Epidermal melanocyte (primary cell): ENCODE measurements at regions not wholly inside any gene's neighbourhood (a gene's known extent, or its start where the extent isn't known, plus 50 kb on each side); places are given as distances from the start of the nearest gene placed in this dataset.

Experiments
- DNase-seq: peaks from one replicate; pipeline ENCODE4 v3.0.0; 2011; ENCODE audit warnings: low spot score; ENCODE audit not compliant: insufficient read length

DNA sequence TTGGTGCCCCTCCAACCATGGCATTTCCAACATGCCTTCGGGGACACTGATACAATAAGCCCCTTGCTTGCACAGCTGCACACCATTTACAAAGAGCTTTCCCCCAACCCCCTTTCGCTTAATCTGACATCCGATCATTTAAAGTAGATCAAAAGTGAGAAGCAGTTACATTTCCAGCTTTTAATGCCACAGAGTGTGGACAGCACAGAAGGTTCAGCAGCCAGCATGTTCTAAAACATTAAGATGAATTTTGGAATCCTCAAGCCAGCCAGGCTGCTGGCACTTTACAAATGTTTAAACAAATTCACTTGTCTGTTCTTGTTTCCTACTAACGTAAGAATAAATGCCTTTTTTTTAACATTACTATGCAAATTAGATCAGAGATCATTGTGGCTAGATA lies 284.4 kb upstream of the LDB2 start:
- no peak for DNase-seq

DNA sequence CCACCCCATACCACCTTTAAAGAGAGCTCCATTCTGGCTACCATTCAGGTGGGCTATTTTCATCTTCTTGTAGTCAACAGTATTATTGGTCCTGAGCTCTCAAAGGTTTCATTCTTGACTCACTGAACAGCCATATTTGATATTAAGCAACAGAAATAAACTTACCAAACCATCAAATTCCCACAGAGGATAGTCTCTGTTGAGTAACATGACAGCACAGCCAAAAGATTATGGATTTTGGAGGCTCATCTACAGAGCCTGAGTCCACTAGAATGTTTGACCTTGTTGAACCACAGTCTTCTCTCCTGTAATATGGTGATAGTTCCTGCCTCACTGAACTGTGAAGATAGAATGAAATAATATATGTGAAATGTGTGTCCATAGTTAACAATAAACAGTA lies 276.3 kb upstream of the LDB2 start:
- no peak for DNase-seq

DNA sequence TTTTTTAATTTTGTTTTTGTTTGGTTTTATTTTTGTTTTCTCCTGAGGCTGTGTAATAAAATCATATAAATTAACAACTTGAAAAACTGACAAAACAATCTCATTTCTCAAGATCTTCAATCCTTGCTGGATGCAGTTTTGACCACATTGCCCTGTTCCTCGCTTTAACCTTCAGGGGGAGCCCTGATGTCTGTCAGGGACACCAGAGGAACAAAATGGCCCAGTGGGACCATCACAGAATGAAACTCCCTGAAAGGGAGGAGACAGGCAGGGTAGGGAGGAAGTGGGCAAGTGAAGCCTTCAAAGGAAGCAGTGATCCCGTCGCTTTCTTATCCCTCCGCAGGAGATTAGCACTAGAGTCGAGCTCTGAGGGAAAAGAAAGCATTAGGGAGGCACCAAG lies 274.9 kb upstream of the LDB2 start:
- no peak for DNase-seq

DNA sequence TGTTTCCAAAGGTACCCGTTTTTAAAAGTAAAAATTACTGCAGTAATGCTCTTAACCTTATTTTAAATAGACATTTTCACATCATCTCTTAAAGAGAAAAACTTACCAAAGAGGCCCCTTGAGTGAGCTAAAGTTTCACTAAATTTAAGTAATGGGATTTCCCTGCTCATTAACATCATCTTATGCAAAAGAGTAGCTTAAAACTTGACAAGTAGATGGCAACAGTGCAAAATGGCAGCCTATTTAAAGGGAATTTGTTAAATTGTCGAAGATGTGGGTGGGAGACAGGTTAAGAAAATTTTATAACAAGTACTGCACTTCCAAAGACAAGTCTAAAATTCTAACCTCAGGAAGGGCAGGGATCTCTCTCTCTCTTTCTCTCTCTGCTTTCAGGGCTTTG lies 271.7 kb upstream of the LDB2 start:
- DNase-seq = no peak

DNA sequence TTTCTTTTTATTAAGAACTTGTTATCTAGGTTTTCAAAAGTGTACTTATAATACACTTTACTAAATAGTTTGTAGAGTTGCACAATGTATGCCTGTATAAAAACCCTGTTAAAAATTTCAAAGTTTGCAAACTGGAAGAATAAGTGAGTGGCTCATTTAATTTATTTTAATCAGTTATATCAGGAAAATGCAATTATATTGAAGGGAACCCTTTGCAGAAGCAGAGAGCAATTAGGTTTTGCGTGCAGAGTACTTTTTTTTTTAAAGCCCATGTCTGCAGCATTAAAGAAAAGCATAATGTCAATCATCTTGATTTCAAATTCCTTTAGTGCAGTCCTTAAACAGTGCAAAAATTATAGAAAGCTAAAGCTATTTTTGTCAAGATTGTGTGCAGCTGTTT lies 271.3 kb upstream of the LDB2 start:
- no peak for DNase-seq

DNA sequence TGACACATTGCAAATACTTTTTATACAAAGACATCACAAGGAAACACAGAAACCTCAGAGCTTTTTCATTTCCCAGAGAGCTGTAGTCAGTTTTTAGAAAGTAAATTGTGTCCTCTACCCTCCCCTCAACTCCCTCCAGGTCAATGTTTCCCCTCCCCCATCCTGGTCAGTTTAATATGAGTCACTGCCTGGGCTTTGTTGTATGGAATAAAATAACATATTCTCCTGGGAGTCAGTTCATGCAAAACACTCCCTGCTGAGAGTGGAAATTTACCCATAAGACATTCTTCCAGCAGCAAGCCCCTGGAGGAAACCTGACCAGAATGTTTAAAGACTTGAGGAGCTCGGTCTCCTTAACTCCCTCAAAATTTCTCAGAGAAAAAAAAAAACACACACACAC lies 270.1 kb upstream of the LDB2 start:
- no peak for DNase-seq

DNA sequence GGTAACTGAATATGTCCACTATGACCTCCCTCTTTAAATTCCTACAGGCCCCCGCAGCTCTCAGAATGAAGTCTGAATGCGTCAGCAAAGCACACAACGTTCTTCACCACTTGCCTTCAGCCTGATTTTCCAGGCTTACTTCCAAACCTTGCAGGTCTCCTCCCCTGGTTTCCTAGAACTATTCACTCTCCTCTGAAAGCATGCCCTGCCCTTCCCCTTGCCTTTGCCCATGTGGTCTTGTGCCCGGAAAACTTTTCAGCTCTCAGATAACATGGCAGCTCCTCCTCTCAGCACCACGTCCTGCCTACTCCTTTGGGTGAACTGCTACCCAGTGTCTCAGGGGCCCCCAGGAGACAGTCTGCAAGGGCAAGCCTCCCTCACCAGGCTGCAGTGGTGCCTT lies 268.5 kb upstream of the LDB2 start:
- no peak for DNase-seq

DNA sequence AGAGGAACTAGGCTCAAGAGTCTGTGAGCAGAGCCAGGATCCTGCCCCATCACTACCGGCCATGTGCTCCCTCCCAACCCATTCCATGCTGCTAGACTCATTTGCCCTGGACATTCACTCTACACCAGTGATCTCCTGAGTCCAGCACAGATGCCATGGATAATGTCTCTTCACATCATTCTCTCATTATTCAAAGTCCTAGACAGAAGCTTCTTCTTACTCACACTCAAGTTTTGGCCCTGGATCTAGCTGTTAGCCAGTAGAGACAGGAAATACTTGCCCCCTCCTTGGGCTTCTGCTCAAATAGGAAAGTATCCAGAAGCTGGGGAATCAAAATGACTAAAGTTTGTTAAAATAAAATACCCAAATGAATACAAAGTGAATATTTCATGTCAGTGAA lies 266.8 kb upstream of the LDB2 start:
- no peak for DNase-seq

DNA sequence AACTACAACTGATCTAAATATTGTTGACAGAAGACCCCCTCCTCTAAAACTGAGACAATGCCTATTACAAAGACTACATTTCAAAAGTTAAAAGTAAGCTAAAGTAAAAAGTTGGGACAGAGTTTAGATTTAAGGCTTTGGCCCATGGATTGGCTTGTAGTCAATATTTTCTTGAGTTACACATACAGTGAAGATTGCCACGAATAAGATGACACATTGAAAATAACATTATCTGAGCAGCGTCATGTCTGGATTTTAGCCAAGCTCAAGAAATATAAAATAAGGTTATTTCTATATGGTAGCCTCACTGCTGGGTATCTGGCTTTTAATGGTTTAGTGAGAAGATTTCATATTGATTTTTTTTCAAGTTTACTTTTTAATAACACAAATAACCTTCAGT lies 266.2 kb upstream of the LDB2 start:
- DNase-seq = no peak

DNA sequence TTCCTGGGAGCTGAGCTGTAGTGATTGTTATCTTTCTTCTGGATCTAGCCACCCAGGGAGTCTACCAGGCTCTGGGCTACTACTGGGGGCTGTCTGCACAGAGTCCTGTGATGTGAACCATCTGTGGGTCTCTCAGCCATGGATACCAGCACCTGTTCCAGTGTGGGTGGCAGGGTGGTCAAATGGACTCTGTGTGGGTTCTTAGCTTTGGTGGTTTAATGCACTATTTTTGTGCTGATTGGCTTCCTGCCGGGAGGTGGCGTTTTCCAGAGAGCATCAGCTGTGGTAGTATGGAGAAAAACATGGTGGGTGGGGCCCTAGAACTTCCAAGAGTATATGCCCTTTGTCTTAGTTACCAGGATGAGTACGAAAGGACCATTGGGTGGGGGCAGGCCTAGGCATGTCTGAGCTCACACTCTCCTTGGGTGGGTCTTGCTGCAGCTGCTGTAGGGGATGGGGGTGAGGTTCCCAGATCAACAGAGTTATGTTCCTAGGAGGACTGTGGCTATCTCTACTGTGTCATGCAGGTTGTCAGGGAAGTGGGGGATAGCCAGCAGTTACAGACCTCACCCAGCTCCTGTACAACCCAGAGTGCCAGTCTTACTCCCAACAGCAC lies 264.8 kb upstream of the LDB2 start:
- DNase-seq = no peak

DNA sequence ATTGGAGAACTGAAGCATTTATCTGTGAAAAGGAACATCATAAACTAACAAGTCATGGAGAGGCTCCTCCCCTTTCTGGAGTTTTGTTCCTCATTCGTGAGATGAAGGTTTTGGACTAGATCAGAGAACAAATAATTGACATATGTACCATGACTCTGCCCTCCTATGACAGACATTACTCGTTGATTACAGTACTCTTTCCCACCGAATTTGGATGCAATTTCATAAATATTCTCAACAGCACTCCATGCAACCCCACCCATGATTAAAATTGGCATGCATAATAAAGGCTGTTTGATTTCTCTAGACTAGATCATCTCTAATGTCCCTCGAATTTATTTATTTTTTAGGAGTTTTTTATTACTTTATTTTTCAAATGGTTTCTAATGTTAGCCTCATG lies 258.9 kb upstream of the LDB2 start:
- no peak for DNase-seq

DNA sequence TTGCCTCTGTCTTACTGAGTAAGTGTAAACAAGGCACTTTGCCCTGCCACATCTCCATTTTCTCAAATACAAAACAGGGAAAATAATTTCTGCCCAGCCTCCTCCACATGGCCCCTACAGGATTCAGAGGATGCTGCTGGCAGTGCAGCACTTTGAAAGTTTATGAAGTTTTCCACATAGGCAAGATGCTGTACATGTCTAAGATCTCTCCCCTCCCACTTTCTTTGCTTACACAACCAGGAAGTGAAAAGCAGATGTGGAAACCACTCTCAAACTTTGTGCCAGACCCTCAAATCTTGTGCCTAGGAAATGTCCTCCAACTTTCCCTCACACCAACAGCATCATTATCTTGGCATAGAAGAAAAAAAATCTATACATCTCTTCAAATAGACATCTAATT lies 257.0 kb upstream of the LDB2 start:
- DNase-seq = no peak

DNA sequence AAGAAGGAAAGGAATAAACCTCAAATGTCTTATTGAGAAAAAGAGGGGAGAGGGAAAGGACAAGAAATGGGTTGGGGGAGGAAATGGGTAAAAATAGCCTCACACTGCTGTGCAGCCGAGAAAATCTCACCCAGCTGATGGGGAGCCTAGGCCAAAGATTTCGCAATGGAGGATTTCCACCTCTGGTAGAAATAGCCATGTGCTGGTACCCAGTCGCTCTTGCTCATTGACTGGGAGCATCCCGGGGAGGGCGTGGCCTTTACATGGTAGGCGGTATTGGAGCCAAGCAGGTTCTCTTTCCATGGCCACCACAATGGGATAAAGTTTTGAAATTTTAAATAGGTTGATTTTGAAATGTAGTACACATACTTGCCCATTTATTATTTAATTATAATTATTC lies 255.1 kb upstream of the LDB2 start:
- DNase-seq = no peak

DNA sequence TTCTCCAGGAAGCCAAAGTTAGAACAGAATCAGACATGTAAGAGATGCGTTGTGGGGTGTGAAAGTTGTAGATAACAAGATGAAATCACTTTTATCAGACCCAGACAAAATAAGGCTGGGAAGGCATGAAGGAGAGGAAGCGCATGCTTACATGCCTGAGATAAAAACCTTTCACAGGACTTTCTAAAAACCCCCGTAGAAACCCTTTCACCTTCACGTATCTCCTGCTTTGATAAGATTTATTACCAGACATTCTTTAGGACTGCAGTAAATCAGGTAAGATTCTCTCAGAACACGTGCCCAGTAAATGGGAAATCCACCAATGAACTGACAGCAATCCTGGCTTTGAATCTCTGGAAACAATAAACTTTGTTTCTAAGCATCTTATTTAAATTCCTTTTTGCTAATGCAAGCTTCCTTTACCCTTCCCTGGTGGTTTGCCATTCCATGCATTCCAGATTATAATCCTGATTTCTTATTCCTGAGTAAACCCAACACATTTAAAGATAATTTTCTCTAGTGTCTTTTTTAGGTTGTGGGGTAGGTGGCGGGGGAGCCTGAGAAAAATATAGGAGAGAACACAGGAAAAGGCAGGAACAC lies 254.6 kb upstream of the LDB2 start:
- DNase-seq = no peak

DNA sequence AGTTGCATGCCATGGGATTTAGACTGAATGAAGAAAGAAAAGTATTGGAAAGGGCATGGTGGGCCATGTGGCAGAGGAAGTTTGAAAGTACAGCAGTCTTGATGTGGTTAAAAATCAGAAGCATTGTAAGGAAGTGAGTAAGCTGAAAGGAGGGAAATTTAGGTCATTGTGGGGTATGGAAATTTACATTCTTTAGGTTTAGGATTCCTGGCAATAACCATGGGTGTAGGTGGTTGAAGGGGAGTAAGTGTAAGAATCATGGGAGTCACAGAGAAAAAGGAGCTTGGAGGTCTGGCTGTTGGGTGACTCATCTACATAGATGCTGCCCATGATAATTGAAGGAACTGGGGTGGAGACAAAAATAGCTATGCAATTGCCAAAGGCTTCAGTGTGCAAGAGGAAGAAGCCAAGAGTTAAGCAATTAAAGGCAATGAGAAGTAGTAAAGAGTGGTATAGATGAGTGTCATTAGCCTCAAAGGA lies 243.8 kb upstream of the LDB2 start:
- no peak for DNase-seq

DNA sequence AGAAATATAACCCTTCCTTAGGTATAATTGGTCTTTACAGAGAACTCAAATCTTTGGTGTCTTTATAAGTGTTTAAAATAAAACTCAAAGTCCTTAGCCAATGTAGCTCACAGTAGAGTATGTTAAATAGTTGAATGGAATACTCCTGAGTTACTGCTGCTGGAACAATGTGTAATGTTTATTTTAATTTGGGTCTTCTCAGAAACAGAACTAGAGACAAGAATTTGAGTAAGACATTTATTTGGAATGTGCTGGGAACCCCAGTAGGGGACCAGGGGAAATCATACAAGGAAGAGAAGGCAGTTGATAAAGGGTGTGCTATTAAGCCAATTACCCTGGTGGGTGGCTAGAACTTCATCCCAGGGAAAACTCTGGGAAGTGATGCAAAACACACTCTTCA lies 240.4 kb upstream of the LDB2 start:
- DNase-seq = no peak

DNA sequence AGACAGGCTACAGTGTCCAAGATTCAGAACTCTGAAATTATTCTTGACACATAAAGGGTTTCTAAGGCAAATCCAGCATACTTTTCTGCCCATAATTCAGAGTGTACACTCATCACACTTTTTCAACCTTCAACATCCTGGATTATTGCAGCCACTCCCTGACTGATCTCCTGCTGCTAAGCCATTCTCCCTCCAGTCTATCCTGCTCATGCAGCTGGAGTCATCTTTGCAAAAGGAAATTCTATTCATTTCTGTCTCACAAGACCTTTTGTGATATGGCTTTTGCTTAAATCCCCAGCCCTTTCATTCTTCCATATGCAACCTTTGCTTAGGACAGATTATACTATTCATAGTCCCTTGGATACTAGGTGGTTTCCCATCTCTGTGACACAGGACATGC lies 236.1 kb upstream of the LDB2 start:
- no peak for DNase-seq

DNA sequence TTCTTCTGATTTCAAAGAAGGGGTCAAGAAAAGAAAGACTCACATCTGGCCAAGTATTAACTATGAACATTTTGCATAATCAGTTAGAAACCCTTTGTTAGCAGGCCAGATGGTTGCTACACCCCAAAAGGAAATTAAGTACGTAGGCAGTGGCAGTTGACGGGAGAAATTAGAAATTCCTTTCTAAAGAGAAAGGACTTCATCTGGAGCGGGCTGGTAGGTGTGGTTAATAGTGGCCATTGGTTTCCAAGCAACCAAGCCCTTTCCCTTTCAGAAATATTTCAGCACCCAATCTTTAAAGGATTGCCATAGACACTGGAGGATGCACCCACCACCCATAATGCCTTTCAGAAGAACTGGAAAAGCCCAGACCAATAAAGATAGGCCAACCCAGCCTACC lies 235.7 kb upstream of the LDB2 start:
- no peak for DNase-seq

DNA sequence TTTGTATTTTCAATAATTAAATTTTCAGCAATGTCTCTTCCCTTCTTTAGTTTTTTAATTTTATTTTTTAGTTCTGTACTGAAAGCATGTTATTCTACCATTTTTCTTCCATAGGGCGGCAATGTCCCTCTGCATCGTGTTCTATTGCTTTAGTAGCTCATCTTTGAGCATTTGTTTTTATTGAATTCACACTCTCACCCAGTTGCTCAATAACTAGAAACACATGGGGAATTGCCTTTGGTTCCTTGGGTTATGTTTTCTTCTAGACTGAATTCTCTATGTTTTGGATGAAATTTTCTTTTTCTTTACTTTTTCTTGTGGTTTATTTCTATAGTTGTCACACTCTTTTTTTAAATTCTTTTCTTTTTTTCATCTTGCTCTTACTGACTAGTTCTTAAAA lies 233.8 kb upstream of the LDB2 start:
- no peak for DNase-seq

DNA sequence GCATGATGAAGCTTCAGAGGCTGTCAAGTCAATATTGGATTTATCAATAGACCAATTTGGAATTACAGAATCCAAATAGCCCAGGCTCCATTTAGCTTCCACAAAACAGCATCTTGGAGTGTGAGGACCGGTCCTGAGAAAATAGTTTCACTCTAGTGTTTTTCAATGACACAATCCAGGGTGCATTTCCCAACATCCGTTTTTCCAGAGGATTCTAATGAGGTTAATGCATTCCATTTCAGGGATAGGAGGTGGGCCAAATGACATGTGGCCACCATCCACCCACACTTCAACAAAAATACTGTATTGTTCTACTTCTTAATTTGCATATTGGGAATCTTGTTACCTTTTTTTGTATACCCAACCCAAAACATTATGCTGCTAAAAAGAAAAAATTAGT lies 229.8 kb upstream of the LDB2 start:
- DNase-seq = no peak

DNA sequence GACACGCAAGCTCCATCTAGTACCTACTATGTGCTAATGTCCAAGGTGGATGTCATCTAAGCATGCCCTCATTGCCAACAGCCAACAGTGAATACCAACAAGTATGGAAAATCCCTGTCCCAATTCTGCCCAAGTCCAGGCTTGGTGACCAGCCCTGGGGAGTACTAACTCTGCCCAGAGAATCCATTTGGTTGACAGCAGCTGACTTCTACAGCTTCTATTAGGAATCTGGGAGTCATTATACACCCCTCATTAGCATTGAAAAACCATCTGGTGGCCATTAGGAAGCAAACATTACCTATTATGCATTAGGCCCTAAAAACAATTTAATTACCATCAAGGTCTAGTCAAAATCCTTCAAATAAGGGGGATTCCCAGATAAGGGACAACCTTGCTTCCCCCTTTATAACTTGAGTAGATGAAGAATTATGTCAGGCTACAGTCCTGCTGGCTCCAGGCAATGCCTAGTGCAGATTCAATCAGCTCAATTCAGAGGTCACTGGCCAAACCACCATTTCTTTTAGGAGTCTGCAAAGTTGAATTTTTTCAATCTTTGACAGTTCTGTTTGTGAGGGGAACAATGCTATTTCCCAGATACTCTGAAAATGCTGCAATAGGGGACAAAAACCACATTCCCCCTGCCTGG lies 228.0 kb upstream of the LDB2 start:
- DNase-seq = no peak

DNA sequence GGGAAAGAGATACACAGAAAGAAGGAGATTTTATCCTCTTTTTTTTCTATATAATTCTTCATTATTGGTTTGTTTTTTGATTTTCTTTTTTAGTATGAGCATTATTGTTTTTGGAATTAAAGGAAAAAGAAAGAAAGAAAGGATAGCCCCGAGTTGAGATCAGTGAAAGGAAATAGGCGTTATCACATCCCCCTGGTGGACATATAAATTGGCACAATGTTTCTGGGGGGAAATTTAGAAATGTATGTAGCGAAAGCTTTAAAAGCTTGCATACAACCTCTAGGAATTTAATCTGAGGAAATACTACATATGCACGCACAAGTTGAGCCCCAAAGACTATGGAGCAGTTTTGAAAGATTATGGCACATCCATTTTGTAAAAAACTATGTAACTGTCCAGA lies 226.3 kb upstream of the LDB2 start:
- DNase-seq = no peak

DNA sequence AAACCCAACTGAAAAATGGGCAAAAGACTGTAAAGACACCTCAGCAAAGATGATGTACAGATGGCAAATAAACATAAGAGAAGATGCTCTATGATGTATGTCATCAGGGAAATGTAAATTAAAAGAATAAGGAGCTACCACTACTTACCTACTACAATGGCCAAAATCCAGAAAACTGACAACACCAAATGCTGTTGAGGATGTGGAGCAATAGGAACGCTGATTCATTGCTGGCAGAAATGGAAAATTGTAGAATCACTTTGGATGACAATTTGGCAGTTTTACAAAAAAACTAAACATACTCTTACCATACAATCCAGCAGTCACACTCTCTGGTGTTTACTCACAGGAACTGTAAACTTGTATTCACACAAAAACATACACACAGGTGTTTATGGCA lies 222.3 kb upstream of the LDB2 start:
- no peak for DNase-seq
